PC-3 (cell line): ENCODE measurements at regions not wholly inside any gene's neighbourhood (a gene's known extent, or its start where the extent isn't known, plus 50 kb on each side); places are given as distances from the start of the nearest gene placed in this dataset.

Source experiments
- EZH2 ChIP-seq: fragments of 300-600 bp; sonication (generic); IDR thresholded peaks from one replicate; pipeline ENCODE4 v1.6.1; 2017; ENCODE audit warnings: antibody characterized with exemption, mild to moderate bottlenecking, low read length; ENCODE audit not compliant: unreplicated experiment
- EZH2phosphoT487 ChIP-seq: fragments of 300-600 bp; sonication (generic); IDR thresholded peaks from 2 replicates; pipeline ENCODE4 v1.6.1; 2018; ENCODE audit warnings: mild to moderate bottlenecking, antibody characterized with exemption, low read length, borderline replicate concordance
- TF ChIP-seq, protein P1 (sequence below): fragments of 300-600 bp; sonication (generic); conservative IDR thresholded peaks from 2 replicates; pipeline ENCODE4 v1.5.1; 2017; ENCODE audit warnings: antibody characterized with exemption, low read depth, mild to moderate bottlenecking, low read length

DNA sequence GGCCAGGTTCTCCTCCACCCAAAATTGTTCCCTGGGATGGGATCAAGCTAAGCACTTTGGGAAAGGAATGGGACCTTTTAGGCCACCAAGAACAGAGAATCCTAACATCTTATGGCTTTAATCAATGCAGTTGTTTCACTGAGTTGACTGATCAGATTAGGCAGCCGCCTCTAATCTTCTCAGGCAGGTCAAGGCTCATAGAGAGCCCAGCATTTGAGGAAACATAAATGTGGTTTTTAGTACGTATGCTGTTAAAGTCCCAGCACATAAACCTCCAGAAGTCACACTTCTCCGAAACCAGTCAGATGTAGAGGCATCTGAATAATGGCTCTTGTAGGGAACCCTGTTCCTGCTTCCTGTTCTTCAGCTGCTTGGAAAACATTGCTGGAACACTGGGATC is 99.5 kb upstream of the RMDN2 start:
- TF ChIP-seq, protein P1, sequence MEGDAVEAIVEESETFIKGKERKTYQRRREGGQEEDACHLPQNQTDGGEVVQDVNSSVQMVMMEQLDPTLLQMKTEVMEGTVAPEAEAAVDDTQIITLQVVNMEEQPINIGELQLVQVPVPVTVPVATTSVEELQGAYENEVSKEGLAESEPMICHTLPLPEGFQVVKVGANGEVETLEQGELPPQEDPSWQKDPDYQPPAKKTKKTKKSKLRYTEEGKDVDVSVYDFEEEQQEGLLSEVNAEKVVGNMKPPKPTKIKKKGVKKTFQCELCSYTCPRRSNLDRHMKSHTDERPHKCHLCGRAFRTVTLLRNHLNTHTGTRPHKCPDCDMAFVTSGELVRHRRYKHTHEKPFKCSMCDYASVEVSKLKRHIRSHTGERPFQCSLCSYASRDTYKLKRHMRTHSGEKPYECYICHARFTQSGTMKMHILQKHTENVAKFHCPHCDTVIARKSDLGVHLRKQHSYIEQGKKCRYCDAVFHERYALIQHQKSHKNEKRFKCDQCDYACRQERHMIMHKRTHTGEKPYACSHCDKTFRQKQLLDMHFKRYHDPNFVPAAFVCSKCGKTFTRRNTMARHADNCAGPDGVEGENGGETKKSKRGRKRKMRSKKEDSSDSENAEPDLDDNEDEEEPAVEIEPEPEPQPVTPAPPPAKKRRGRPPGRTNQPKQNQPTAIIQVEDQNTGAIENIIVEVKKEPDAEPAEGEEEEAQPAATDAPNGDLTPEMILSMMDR: no peak
- TF ChIP-seq EZH2 (no peak), EZH2phosphoT487 (no peak)
